Gastroesophageal sphincter (tissue), 4 donors: ENCODE measurements at regions not wholly inside any gene's neighbourhood (a gene's known extent, or its start where the extent isn't known, plus 50 kb on each side); places are given as distances from the start of the nearest gene placed in this dataset.

ENCODE experiments used
- ATAC-seq: fragments of 150-250 bp; one replicate; pipeline ENCODE4 v1.9.1; 2016; ENCODE audit warnings: mild to moderate bottlenecking, moderate library complexity
- H3K27ac ChIP-seq, 4 donors: fragments of 200-600 bp; sonication (generic) in 3 of 4; 1 replicate in 3 of 4; 2 replicates in 1 of 4; pipeline ENCODE4 v1.5.1; 2016 to 2019
- H3K27me3 ChIP-seq: fragments of 200-600 bp; sonication (generic); one replicate; pipeline ENCODE4 v1.5.1; 2019
- H3K36me3 ChIP-seq, 2 donors: fragments of 200-600 bp; sonication (generic); one replicate each; pipeline ENCODE4 v1.5.1; 2019; ENCODE audit warnings: control low read depth in 1 of 2
- H3K4me1 ChIP-seq, 3 donors: fragments of 200-600 bp; sonication (generic); 1 replicate in 2 of 3; 2 replicates in 1 of 3; pipeline ENCODE4 v1.5.1; 2016 to 2019; ENCODE audit warnings: control low read depth in 2 of 3
- H3K4me3 ChIP-seq, 2 donors: fragments of 200-600 bp; sonication (generic); one replicate each; pipeline ENCODE4 v1.5.1; 2019; ENCODE audit warnings: mild to moderate bottlenecking in 1 of 2, moderate library complexity in 1 of 2
- H3K9me3 ChIP-seq, 3 donors: fragments of 200-600 bp; sonication (generic); one replicate each; pipeline ENCODE4 v1.5.1; 2017 to 2019; ENCODE audit warnings: control low read depth in 2 of 3
- EP300 ChIP-seq: sonication (generic); formaldehyde crosslinking; IDR thresholded peaks from one replicate; pipeline ENCODE4 v1.6.1; 2017; ENCODE audit warnings: antibody characterized with exemption, mild to moderate bottlenecking
- POLR2A ChIP-seq, 2 donors: fragments of 450-650 bp; IDR thresholded peaks; one replicate each; pipeline ENCODE4 v1.6.1; 2017; ENCODE audit warnings: antibody characterized with exemption in 2 of 2, mild to moderate bottlenecking in 2 of 2, moderate library complexity in 1 of 2
- POLR2AphosphoS5 ChIP-seq: sonication (generic); formaldehyde crosslinking; IDR thresholded peaks from one replicate; pipeline ENCODE4 v1.6.1; 2017; ENCODE audit warnings: antibody characterized with exemption
- WGBS, 2 donors: methylation state at CpG; one replicate each; pipeline ENCODE4 v1.1.5; 2018; ENCODE audit warnings: low coverage in 1 of 2; 5-methylcytosine and 5-hydroxymethylcytosine counted together
- TF ChIP-seq, protein P1 (sequence below), 4 experiments: fragments of 200-600 bp in 2 of 4; fragments of 450-650 bp in 2 of 4; sonication (generic) in 1 of 4; IDR thresholded peaks; one replicate each; pipeline ENCODE4 v1.5.1; 2017 to 2019; ENCODE audit warnings: antibody characterized with exemption in 4 of 4, mild to moderate bottlenecking in 2 of 4, moderate library complexity in 2 of 4

DNA sequence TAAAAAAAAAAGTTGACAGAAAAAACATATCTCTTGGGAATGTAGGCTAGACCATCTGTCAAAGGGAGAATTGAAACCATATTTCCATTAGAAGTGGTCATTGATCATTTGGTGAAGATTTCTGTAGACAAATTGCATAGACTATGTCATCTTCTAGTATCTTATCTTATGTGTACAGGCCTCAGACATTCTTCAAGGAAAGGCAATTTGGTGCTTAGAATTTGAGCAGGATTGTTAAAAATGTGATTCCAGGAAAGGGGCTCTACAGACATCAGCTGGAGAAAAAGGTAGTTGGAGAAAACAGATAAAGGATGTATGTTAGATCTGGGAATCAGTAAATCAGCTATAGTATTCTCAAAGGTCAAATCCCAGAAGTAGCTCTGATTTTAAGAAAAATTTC lies 627.1 kb downstream of the TMTC2 start:
- no peak for ATAC-seq
- no peaks in the 10 kb centered on the region for H3K9me3 ChIP-seq
- H3K36me3 ChIP-seq: no peaks in the 10 kb centered on the region

DNA sequence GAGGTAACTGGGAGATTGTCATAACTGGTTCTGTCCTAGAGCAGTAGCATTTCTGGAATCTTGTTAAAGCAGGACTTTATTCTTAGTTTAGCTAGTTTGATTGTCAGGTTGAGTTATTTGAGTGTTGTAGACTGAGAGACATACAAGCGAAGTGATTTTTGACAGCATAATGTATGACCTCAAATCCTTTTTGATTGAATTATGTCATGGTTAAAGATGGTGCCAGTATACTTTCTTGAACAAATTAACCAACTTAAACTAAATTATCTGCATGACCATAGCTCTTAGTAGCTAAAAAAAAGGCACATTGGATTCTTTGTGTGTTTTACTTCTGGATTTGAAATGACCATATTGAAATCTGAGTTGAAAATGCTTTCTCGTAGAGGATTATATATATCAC lies 626.6 kb downstream of the TMTC2 start:
- H3K27me3 ChIP-seq: no peaks in the 10 kb centered on the region
- TF ChIP-seq POLR2AphosphoS5 (no peak), POLR2A (IDR thresholded peaks at IDR 0.05) (no peak), EP300 (no peak)
- TF ChIP-seq, protein P1, sequence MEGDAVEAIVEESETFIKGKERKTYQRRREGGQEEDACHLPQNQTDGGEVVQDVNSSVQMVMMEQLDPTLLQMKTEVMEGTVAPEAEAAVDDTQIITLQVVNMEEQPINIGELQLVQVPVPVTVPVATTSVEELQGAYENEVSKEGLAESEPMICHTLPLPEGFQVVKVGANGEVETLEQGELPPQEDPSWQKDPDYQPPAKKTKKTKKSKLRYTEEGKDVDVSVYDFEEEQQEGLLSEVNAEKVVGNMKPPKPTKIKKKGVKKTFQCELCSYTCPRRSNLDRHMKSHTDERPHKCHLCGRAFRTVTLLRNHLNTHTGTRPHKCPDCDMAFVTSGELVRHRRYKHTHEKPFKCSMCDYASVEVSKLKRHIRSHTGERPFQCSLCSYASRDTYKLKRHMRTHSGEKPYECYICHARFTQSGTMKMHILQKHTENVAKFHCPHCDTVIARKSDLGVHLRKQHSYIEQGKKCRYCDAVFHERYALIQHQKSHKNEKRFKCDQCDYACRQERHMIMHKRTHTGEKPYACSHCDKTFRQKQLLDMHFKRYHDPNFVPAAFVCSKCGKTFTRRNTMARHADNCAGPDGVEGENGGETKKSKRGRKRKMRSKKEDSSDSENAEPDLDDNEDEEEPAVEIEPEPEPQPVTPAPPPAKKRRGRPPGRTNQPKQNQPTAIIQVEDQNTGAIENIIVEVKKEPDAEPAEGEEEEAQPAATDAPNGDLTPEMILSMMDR (IDR thresholded peaks at IDR 0.05): no peak
- H3K27ac ChIP-seq: no peak overlapping the region
- no peak overlapping the region for H3K4me3 ChIP-seq
- H3K4me1 ChIP-seq: peaks cover 0 to 7% (median 0%) of the 10 kb centered on the region in 3 donors
- WGBS, 2 donors: 83 to 87% methylated on average over 2 of the region's 2 CpGs
- no peak for ATAC-seq
- no peaks in the 10 kb centered on the region for H3K9me3 ChIP-seq
- H3K36me3 ChIP-seq: no peaks in the 10 kb centered on the region

More for the DNA sequence above, 627.1 kb downstream of the TMTC2 start:
- Histone ChIP-seq H3K27ac (no peak overlapping the region), H3K27me3 (no peaks in the 10 kb centered on the region), H3K4me1 (peaks cover 0 to 12% (median 0%) of the 10 kb centered on the region in 3 donors), H3K4me3 (no peak overlapping the region)
- TF ChIP-seq EP300: no peak
- TF ChIP-seq, protein P1 (IDR thresholded peaks at IDR 0.05): no peak
- no peak for TF ChIP-seq POLR2AphosphoS5
- TF ChIP-seq POLR2A (IDR thresholded peaks at IDR 0.05): no peak

DNA sequence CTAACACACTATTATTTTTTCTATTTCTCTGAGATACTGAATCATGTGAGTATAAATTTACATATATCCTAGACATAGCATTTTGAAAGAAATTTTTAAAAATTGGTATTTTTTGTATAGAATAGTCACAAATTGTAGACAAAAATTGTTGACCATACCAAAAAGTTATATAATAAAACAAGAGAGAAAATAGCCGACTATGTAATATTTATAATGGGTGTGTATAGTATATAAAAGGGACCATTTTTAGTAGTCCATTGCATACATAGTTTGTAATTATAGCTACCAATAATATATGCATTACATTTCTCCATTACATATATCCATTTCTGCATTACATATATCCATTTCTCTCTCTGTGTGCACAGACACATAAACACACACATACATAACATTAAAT lies 590.2 kb downstream of the TMTC2 start:
- Histone ChIP-seq H3K27ac (no peak overlapping the region), H3K4me3 (no peak overlapping the region), H3K9me3 (peaks cover 0 to 14% (median 0%) of the 10 kb centered on the region in 3 donors), H3K36me3 (no peaks in the 10 kb centered on the region), H3K27me3 (no peaks in the 10 kb centered on the region), H3K4me1 (no peaks in the 10 kb centered on the region)
- WGBS, 2 donors: 89 to 100% methylated on average over 1 of the region's 1 CpG
- ATAC-seq: no peak
- TF ChIP-seq, protein P1 (IDR thresholded peaks at IDR 0.05): no peak
- no peak for TF ChIP-seq POLR2A (IDR thresholded peaks at IDR 0.05)
- TF ChIP-seq POLR2AphosphoS5: no peak
- TF ChIP-seq EP300: no peak

DNA sequence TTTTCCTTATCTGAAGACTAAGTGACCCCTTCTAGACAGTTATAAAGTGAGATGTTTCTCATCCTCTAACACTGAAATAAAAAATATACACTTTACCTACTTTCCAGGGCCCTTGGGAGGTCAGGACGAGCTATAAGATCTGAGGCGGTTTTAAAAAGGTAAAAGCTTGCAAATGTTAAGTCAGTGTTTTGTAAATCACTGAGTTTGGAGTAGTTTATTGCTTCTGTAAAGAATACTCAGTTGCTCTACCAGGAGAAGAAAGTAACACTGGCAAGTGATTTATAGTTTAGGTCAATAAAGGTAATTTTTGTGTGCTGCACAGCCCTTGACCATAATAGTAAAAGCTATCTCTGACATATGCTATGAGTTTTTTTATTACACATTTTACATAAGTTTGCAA lies 584.5 kb downstream of the TMTC2 start:
- TF ChIP-seq POLR2A (IDR thresholded peaks at IDR 0.05) (no peak), EP300 (no peak), POLR2AphosphoS5 (no peak)
- TF ChIP-seq, protein P1 (IDR thresholded peaks at IDR 0.05): no peak
- WGBS, 2 donors: 45 to 84% methylated on average over 2 of the region's 2 CpGs
- H3K9me3 ChIP-seq: peaks cover 0 to 20% (median 0%) of the 10 kb centered on the region in 3 donors
- H3K36me3 ChIP-seq: no peaks in the 10 kb centered on the region
- no peak overlapping the region for H3K27ac ChIP-seq
- H3K4me1 ChIP-seq: no peaks in the 10 kb centered on the region
- ATAC-seq: no peak
- no peak overlapping the region for H3K4me3 ChIP-seq
- H3K27me3 ChIP-seq: no peaks in the 10 kb centered on the region

DNA sequence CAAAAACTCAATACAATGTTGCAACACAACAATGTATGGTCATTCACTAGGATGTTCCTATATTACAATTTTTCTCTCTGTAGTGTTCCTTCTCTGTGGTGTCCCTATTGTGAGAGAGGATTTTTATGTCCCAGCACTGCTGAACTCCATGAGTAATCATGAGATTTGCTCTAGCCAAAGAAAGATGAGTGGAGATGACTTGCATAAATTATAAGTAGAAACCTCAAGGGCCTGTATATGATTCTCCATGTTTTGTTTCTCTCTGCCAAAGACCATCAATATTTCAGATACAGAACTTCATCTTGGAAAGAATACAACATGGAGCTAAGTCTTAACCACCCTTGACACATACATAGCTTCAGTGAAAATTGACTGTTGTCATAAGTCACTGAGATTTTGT lies 579.1 kb downstream of the TMTC2 start:
- no peak overlapping the region for H3K27ac ChIP-seq
- H3K4me1 ChIP-seq: no peaks in the 10 kb centered on the region
- no peaks in the 10 kb centered on the region for H3K36me3 ChIP-seq
- no peak overlapping the region for H3K4me3 ChIP-seq
- peaks cover 0 to 5% (median 0%) of the 10 kb centered on the region in 3 donors for H3K9me3 ChIP-seq
- TF ChIP-seq, protein P1 (IDR thresholded peaks at IDR 0.05): no peak
- TF ChIP-seq POLR2A (IDR thresholded peaks at IDR 0.05): no peak
- TF ChIP-seq POLR2AphosphoS5: no peak
- TF ChIP-seq EP300: no peak
- no peak for ATAC-seq
- H3K27me3 ChIP-seq: no peaks in the 10 kb centered on the region
